Neuronal stem cell (in vitro differentiated cells): ENCODE measurements at regions not wholly inside any gene's neighbourhood (a gene's known extent, or its start where the extent isn't known, plus 50 kb on each side); places are given as distances from the start of the nearest gene placed in this dataset.

Experiments used
- DNase-seq: peaks from one replicate; pipeline ENCODE4 v3.0.0-alpha.2; 2013; ENCODE audit warnings: low spot score
- H2AFZ ChIP-seq: one replicate; pipeline ENCODE4 v1.6.1; 2013; ENCODE audit warnings: mild to moderate bottlenecking, low read length, inconsistent platforms
- H2AK5ac ChIP-seq: 2 replicates; pipeline ENCODE4 v1.6.1; 2013; ENCODE audit warnings: low read depth, mild to moderate bottlenecking, inconsistent platforms, low read length, moderate library complexity, mixed read lengths
- H2BK120ac ChIP-seq: 2 replicates; pipeline ENCODE4 v1.6.1; 2013; ENCODE audit warnings: low read depth, mild to moderate bottlenecking, inconsistent platforms, low read length, moderate library complexity, mixed read lengths
- H2BK12ac ChIP-seq: one replicate; pipeline ENCODE4 v1.6.1; 2013; ENCODE audit warnings: low read length, inconsistent platforms
- H2BK15ac ChIP-seq: 2 replicates; pipeline ENCODE4 v1.6.1; 2013; ENCODE audit warnings: mild to moderate bottlenecking, low read length, inconsistent platforms, mixed read lengths
- H2BK5ac ChIP-seq: one replicate; pipeline ENCODE4 v1.6.1; 2013; ENCODE audit warnings: inconsistent platforms, mild to moderate bottlenecking, low read length, moderate library complexity
- H3K14ac ChIP-seq: one replicate; pipeline ENCODE4 v1.6.1; 2013; ENCODE audit warnings: low read length, inconsistent platforms
- H3K18ac ChIP-seq: 2 replicates; pipeline ENCODE4 v1.6.1; 2013; ENCODE audit warnings: low read length, inconsistent platforms
- H3K23ac ChIP-seq: 2 replicates; pipeline ENCODE4 v1.6.1; 2013; ENCODE audit warnings: low read depth, mild to moderate bottlenecking, mixed read lengths, low read length, inconsistent platforms; ENCODE audit not compliant: poor library complexity
- H3K27ac ChIP-seq: replicated peaks from 3 replicates; pipeline ENCODE4 v1.5.1; 2013; ENCODE audit warnings: low read length, inconsistent platforms
- H3K27me3 ChIP-seq, 3 experiments: 2 replicates each; pipeline ENCODE4 v1.6.1; 2013; ENCODE audit warnings: low read length in 3 of 3, mild to moderate bottlenecking in 2 of 3, inconsistent platforms in 1 of 3, low read depth in 1 of 3, mixed read lengths in 1 of 3, moderate library complexity in 1 of 3; ENCODE audit not compliant: control insufficient read depth in 3 of 3, insufficient read depth in 3 of 3
- H3K36me3 ChIP-seq, 2 donors: replicated peaks in 1 of 2; 2 replicates each; pipeline ENCODE4 v1.6.1; 2013; ENCODE audit warnings: low read length in 2 of 2; ENCODE audit not compliant: control insufficient read depth in 2 of 2, insufficient read depth in 2 of 2
- H3K4ac ChIP-seq: 2 replicates; pipeline ENCODE4 v1.6.1; 2013; ENCODE audit warnings: inconsistent platforms, mild to moderate bottlenecking, low read length, moderate library complexity
- H3K4me1 ChIP-seq, 2 donors: 1 replicate in 1 of 2; 2 replicates in 1 of 2; pipeline ENCODE4 v1.6.1; 2013; ENCODE audit warnings: low read length in 2 of 2, low read depth in 1 of 2; ENCODE audit not compliant: control insufficient read depth in 2 of 2, insufficient read depth in 1 of 2
- H3K4me2 ChIP-seq: one replicate; pipeline ENCODE4 v1.6.1; 2013; ENCODE audit warnings: mild to moderate bottlenecking, low read length, inconsistent platforms; ENCODE audit not compliant: insufficient read depth, poor library complexity, severe bottlenecking
- H3K4me3 ChIP-seq, 2 donors: 2 replicates each; pipeline ENCODE4 v1.5.1; 2013; ENCODE audit warnings: low read length in 2 of 2, mild to moderate bottlenecking in 2 of 2, inconsistent platforms in 1 of 2, moderate library complexity in 1 of 2
- H3K79me1 ChIP-seq: one replicate; pipeline ENCODE4 v1.6.1; 2013; ENCODE audit warnings: low read depth, mild to moderate bottlenecking, inconsistent platforms, low read length, moderate library complexity
- H3K9ac ChIP-seq: one replicate; pipeline ENCODE4 v1.6.1; 2013; ENCODE audit warnings: mild to moderate bottlenecking, low read depth, low read length, inconsistent platforms; ENCODE audit not compliant: poor library complexity
- H3K9me3 ChIP-seq, 2 donors: replicated peaks in 1 of 2; 2 replicates each; pipeline versions ENCODE3 to v1.6.1; 2013; ENCODE audit warnings: low read length in 2 of 2, mild to moderate bottlenecking in 2 of 2, inconsistent platforms in 1 of 2, low read depth in 1 of 2, mixed read lengths in 1 of 2, moderate library complexity in 1 of 2; ENCODE audit not compliant: control insufficient read depth in 2 of 2, insufficient read depth in 1 of 2
- H4K8ac ChIP-seq: one replicate; pipeline ENCODE4 v1.6.1; 2013; ENCODE audit warnings: low read depth, mild to moderate bottlenecking, inconsistent platforms, low read length, moderate library complexity
- H4K91ac ChIP-seq: one replicate; pipeline ENCODE4 v1.6.1; 2013; ENCODE audit warnings: low read length, low read depth, mild to moderate bottlenecking, inconsistent platforms; ENCODE audit not compliant: poor library complexity
- WGBS, 2 donors: extraction: QIAGEN DNeasy Blood & Tissue Kit; methylation state at CpG; one replicate each; pipeline ENCODE4 v1.1.7; 2013; ENCODE audit warnings: missing lambda C conversion rate in 2 of 2, mixed read lengths in 1 of 2; ENCODE audit not compliant: insufficient read length in 2 of 2, insufficient replicate concordance in 1 of 2; ENCODE audit errors: extremely low coverage in 2 of 2; 5-methylcytosine and 5-hydroxymethylcytosine counted together

- no peak overlapping the region for H2AK5ac ChIP-seq
- no peak overlapping the region for H3K14ac ChIP-seq
- no peaks in the 10 kb centered on the region for H3K27me3 ChIP-seq
- no peak overlapping the region for H4K8ac ChIP-seq
- no peak overlapping the region for H3K4me2 ChIP-seq
- H2BK12ac ChIP-seq, result no peak overlapping the region
- no CpG with 5 or more reads among the region's 3 CpGs for WGBS, 2 donors
- H3K9me3 ChIP-seq, result no peaks in the 10 kb centered on the region
- no peak overlapping the region for H2BK5ac ChIP-seq
- no peak overlapping the region for H4K91ac ChIP-seq
- no peak overlapping the region for H3K23ac ChIP-seq
- H3K4ac ChIP-seq, result no peak overlapping the region
- DNase-seq, result no peak
- no peak overlapping the region for H3K4me3 ChIP-seq
- H3K4me1 ChIP-seq, result no peaks in the 10 kb centered on the region
- H3K36me3 ChIP-seq, result no peaks in the 10 kb centered on the region
- H2BK15ac ChIP-seq, result no peak overlapping the region
- H3K9ac ChIP-seq, result no peak overlapping the region
- H3K27ac ChIP-seq, result no peak overlapping the region
- H3K18ac ChIP-seq, result no peak overlapping the region
- H2BK120ac ChIP-seq, result no peak overlapping the region
- H2AFZ ChIP-seq, result no peak overlapping the region
- no peaks in the 10 kb centered on the region for H3K79me1 ChIP-seq
These were observed 866.3 kb downstream of the ROBO2 start for GRCh38 chr3:77906102-77906709.

DNA sequence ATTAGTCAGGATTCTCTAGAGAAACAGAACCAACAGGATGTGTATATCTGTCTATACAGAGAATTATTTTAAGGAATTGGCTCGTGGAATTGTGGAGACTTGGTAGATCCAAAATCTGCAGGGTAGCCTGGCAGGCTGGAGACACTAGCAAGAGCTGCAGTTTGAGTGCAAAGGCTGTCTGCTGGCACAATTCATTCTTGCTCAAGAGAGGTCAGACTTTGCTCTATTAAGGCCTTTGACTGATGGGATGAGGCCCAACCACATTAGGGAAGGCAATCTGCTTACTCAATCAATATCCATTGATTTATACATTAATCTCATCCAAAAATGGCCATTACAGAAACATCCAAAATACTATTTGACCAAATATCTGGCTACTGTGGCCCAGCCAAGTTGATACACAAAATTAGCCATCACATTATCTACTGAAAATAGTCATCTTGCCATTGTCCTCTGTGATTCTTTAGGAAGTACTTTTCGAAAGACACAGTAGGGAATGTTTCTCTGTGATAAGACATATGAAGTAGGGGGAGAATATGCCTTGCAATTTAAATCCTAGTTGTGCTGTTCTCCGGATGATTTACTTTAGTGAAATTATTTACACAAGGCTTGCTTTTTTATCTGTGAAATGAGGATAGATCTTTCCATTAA lies 873.8 kb downstream of the ROBO2 start:
- Histone ChIP-seq H3K4me2 (no peak overlapping the region), H2BK5ac (no peak overlapping the region), H2AFZ (no peak overlapping the region), H3K23ac (no peak overlapping the region), H4K91ac (no peak overlapping the region), H2BK120ac (no peak overlapping the region), H2BK12ac (no peak overlapping the region), H3K79me1 (no peaks in the 10 kb centered on the region), H3K4me3 (no peak overlapping the region), H3K18ac (no peak overlapping the region), H2AK5ac (no peak overlapping the region), H3K27me3 (no peaks in the 10 kb centered on the region), H3K9me3 (no peaks in the 10 kb centered on the region), H2BK15ac (no peak overlapping the region), H3K36me3 (no peaks in the 10 kb centered on the region), H3K9ac (no peak overlapping the region), H3K4me1 (no peaks in the 10 kb centered on the region), H3K14ac (no peak overlapping the region), H3K4ac (no peak overlapping the region), H4K8ac (no peak overlapping the region), H3K27ac (no peak overlapping the region)
- DNase-seq, result no peak
- WGBS, 2 donors, result no CpG with 5 or more reads among the region's 3 CpGs

DNA sequence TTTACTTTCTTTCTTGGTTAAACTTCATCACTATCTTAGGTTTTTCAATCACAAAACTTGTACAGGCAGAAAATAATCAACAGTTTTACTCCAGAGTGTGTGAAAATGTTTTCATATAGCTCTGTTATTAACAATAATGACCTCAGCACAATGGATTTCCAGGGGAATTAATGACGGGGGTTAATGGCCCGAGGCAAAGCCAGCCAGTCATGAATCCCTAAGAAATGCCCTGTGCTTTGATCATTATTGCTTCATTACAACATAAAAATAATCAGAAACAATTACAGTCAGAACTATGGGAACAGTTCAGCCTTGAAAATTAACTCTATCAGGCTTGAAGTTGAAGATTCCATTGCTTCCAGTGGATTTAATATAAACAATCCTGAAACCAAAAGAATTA lies 875.4 kb downstream of the ROBO2 start:
- Histone ChIP-seq H2BK12ac (no peak overlapping the region), H2BK5ac (no peak overlapping the region), H2AFZ (no peak overlapping the region), H3K9ac (no peak overlapping the region), H3K14ac (no peak overlapping the region), H2AK5ac (no peak overlapping the region), H3K9me3 (peaks cover 0 to 3% of the 10 kb centered on the region in 2 donors), H3K4me2 (no peak overlapping the region), H2BK120ac (no peak overlapping the region), H3K79me1 (no peaks in the 10 kb centered on the region), H3K4ac (no peak overlapping the region), H3K27me3 (no peaks in the 10 kb centered on the region), H2BK15ac (no peak overlapping the region), H3K18ac (no peak overlapping the region), H4K91ac (no peak overlapping the region), H3K4me3 (no peak overlapping the region), H3K4me1 (no peaks in the 10 kb centered on the region), H3K27ac (no peak overlapping the region), H4K8ac (no peak overlapping the region), H3K36me3 (no peaks in the 10 kb centered on the region), H3K23ac (no peak overlapping the region)
- no peak for DNase-seq
- WGBS, 2 donors, result no CpG with 5 or more reads among the region's 2 CpGs

GRCh38 chr3:77917225-77917624 lies 877.3 kb downstream of the ROBO2 start:
- Histone ChIP-seq H3K4ac (no peak overlapping the region), H3K9me3 (peaks cover 0 to 3% of the 10 kb centered on the region in 2 donors), H2AK5ac (no peak overlapping the region), H3K14ac (no peak overlapping the region), H3K27me3 (no peaks in the 10 kb centered on the region), H2BK12ac (no peak overlapping the region), H3K18ac (no peak overlapping the region), H2BK15ac (no peak overlapping the region), H3K9ac (no peak overlapping the region), H2BK120ac (no peak overlapping the region), H3K4me2 (no peak overlapping the region), H3K23ac (no peak overlapping the region), H3K79me1 (no peaks in the 10 kb centered on the region), H3K4me1 (no peaks in the 10 kb centered on the region), H3K27ac (no peak overlapping the region), H2AFZ (no peak overlapping the region), H2BK5ac (no peak overlapping the region), H4K91ac (no peak overlapping the region), H3K4me3 (no peak overlapping the region), H3K36me3 (no peaks in the 10 kb centered on the region), H4K8ac (no peak overlapping the region)
- WGBS, 2 donors, result no CpG with 5 or more reads among the region's 2 CpGs
- DNase-seq, result no peak
